Endothelial cell of umbilical vein (primary cell): ENCODE measurements at regions not wholly inside any gene's neighbourhood (a gene's known extent, or its start where the extent isn't known, plus 50 kb on each side); places are given as distances from the start of the nearest gene placed in this dataset.

ENCODE experiments used
- BruUV-seq: library from RNA; stranded (reverse); fragments of 400-500 nt; replicated peaks from 2 replicates; lab custom pipeline; 2021; lab: Mats Ljungman, UMichigan
- CTCF ChIA-PET: fragments of 300-600, 350-600 bp; sonication (Branson Sonifier 250); formaldehyde crosslinking; loops from one replicate; lab custom pipeline; 2021; ENCODE audit warnings: antibody characterized with exemption, inconsistent platforms; lab: Charles Lee
- POLR2A ChIA-PET: fragments of 300-600, 350-600 bp; sonication (Branson Sonifier 250); formaldehyde crosslinking; loops from one replicate; lab custom pipeline; 2021; ENCODE audit warnings: antibody characterized with exemption, inconsistent platforms; lab: Charles Lee
- DNase-seq: peaks from one replicate; pipeline ENCODE4 v3.0.0-alpha.2; 2011; ENCODE audit warnings: low read depth, low spot score
- FAIRE-seq: peaks from 2 replicates; lab custom pipeline; 2011; peaks lifted over from hg19 to GRCh38; lab: Jason Lieb, UNC
- H2AFZ ChIP-seq: 2 replicates; pipeline ENCODE4 v1.6.0; 2012; ENCODE audit warnings: low read depth, low read length, control low read depth, inconsistent platforms
- H3K27ac ChIP-seq: 2 replicates; pipeline ENCODE4 v1.5.1; 2011; ENCODE audit warnings: low read depth, mild to moderate bottlenecking, control low read depth, low read length, moderate library complexity; ENCODE audit not compliant: insufficient read depth
- H3K27me3 ChIP-seq, 2 experiments: 2 replicates each; pipeline versions ENCODE4 v1.6.0 to v1.6.1; 2011; ENCODE audit warnings: low read length in 2 of 2, mixed read lengths in 1 of 2; ENCODE audit not compliant: control insufficient read depth in 2 of 2, insufficient read depth in 2 of 2
- H3K36me3 ChIP-seq, 2 experiments: 2 replicates in 1 of 2; 3 replicates in 1 of 2; pipeline ENCODE4 v1.5.1; 2011; ENCODE audit warnings: low read length in 2 of 2, mild to moderate bottlenecking in 1 of 2, moderate library complexity in 1 of 2; ENCODE audit not compliant: control insufficient read depth in 2 of 2, insufficient read depth in 2 of 2; ENCODE audit errors: extremely low read depth in 1 of 2
- H3K4me1 ChIP-seq: 3 replicates; pipeline ENCODE4 v1.5.1; 2011; ENCODE audit warnings: mild to moderate bottlenecking, low read length; ENCODE audit not compliant: control insufficient read depth, insufficient read depth; ENCODE audit errors: extremely low read depth
- H3K4me2 ChIP-seq: 2 replicates; pipeline ENCODE4 v1.6.1; 2011; ENCODE audit warnings: low read length, control low read depth, mixed read lengths; ENCODE audit not compliant: insufficient read depth
- H3K4me3 ChIP-seq, 3 experiments: fragments of 200-600 bp in 1 of 3; sonication (generic), shearing (Covaris generic) in 1 of 3; replicated peaks in 1 of 3; 2 replicates each; pipeline ENCODE4 v1.5.1; 2011 to 2016; ENCODE audit warnings: control low read depth in 3 of 3, low read length in 3 of 3, mild to moderate bottlenecking in 2 of 3, inconsistent platforms in 1 of 3, low read depth in 1 of 3, moderate library complexity in 1 of 3; ENCODE audit not compliant: insufficient read depth in 1 of 3
- H3K79me2 ChIP-seq: 2 replicates; pipeline ENCODE4 v1.6.0; 2012; ENCODE audit warnings: low read length, inconsistent platforms; ENCODE audit not compliant: control insufficient read depth, insufficient read depth
- H3K9ac ChIP-seq: replicated peaks from 2 replicates; pipeline ENCODE3; 2011; ENCODE audit warnings: low read length, control low read depth; ENCODE audit not compliant: insufficient read depth; ENCODE audit errors: extremely low read depth
- H3K9me1 ChIP-seq: replicated peaks from 3 replicates; pipeline ENCODE4 v1.6.0; 2011; ENCODE audit warnings: mild to moderate bottlenecking, low read length; ENCODE audit not compliant: control insufficient read depth, insufficient read depth; ENCODE audit errors: extremely low read depth
- H3K9me3 ChIP-seq: replicated peaks from 2 replicates; pipeline ENCODE4 v1.5.1; 2012; ENCODE audit warnings: low read length, inconsistent platforms; ENCODE audit not compliant: control insufficient read depth, insufficient read depth
- H4K20me1 ChIP-seq: replicated peaks from 2 replicates; pipeline ENCODE3; 2011; ENCODE audit warnings: mild to moderate bottlenecking, low read length; ENCODE audit not compliant: control insufficient read depth, insufficient read depth; ENCODE audit errors: extremely low read depth
- EZH2 ChIP-seq: IDR thresholded peaks from 2 replicates; pipeline ENCODE4 v1.6.1; 2012; ENCODE audit warnings: borderline replicate concordance, low read depth, mild to moderate bottlenecking, moderate library complexity, low read length, inconsistent platforms; ENCODE audit not compliant: severe bottlenecking
- FOS ChIP-seq: IDR thresholded peaks from 2 replicates; pipeline ENCODE4 v1.6.1; 2011; ENCODE audit warnings: mild to moderate bottlenecking, low read length, moderate library complexity, borderline replicate concordance; ENCODE audit not compliant: insufficient read depth
- GATA2 ChIP-seq: IDR thresholded peaks from 2 replicates; pipeline ENCODE4 v1.7.0; 2011; ENCODE audit warnings: low read depth, mild to moderate bottlenecking, moderate library complexity, mixed read lengths, low read length; ENCODE audit not compliant: insufficient read length, insufficient read depth
- JUN ChIP-seq: IDR thresholded peaks from 2 replicates; pipeline ENCODE4 v1.6.1; 2011; ENCODE audit warnings: borderline replicate concordance, low read depth; ENCODE audit not compliant: insufficient read length, insufficient read depth
- MAX ChIP-seq: IDR thresholded peaks from 2 replicates; pipeline ENCODE4 v1.6.1; 2011; ENCODE audit not compliant: insufficient read depth, insufficient read length
- MYC ChIP-seq: IDR thresholded peaks from one replicate; pipeline ENCODE4 v1.6.1; 2011; ENCODE audit warnings: mild to moderate bottlenecking, low read depth, low read length
- POLR2A ChIP-seq: IDR thresholded peaks from 2 replicates; pipeline ENCODE4 v1.6.1; 2012; ENCODE audit warnings: low read depth, mild to moderate bottlenecking, control low read depth, low read length
- POLR2AphosphoS5 ChIP-seq: IDR thresholded peaks from 2 replicates; pipeline ENCODE4 v1.6.1; 2012; ENCODE audit warnings: low read depth, mild to moderate bottlenecking, control low read depth, low read length, moderate library complexity; ENCODE audit not compliant: insufficient read depth
- dilution Hi-C: fragments of 300-500 bp; cut with MboI; formaldehyde crosslinking; loops from one replicate; pipeline ENCODE4 v1.15.0; 2019; ENCODE audit warnings: low sequenced_read_pairs; ENCODE audit not compliant: extremely low pct_ligation_motif_present
- intact Hi-C: fragments of 100-400 bp; cut with micrococcal nuclease; formaldehyde crosslinking; loops from one replicate; pipeline ENCODE4 v1.10.0; 2022
- TF ChIP-seq, protein P1 (sequence below), 2 donors: IDR thresholded peaks; 1 replicate in 1 of 2; 2 replicates in 1 of 2; pipeline ENCODE4 v1.5.1; 2011; ENCODE audit warnings: low read length in 2 of 2, mild to moderate bottlenecking in 2 of 2, moderate library complexity in 2 of 2, control low read depth in 1 of 2, inconsistent platforms in 1 of 2, low read depth in 1 of 2; ENCODE audit not compliant: insufficient read depth in 1 of 2; ENCODE audit errors: extremely low read depth in 1 of 2

- intact Hi-C loops: no loop called here
- CTCF ChIA-PET: no interaction called here
- dilution Hi-C loops: no loop called here
- FAIRE-seq (no peak), DNase-seq (no peak)
- no peak overlapping the region for H3K4me2 ChIP-seq
- no peak overlapping the region for H3K27ac ChIP-seq
- no peak overlapping the region for H2AFZ ChIP-seq
- H3K79me2 ChIP-seq: no peaks in the 10 kb centered on the region
- no peaks in the 10 kb centered on the region for H3K27me3 ChIP-seq
- POLR2A ChIA-PET: no interaction called here
- H3K9me1 ChIP-seq: no peaks in the 10 kb centered on the region
- no TSS peak for BruUV-seq
- H3K9ac ChIP-seq: no peak overlapping the region
- no peaks in the 10 kb centered on the region for H3K4me1 ChIP-seq
- no peaks in the 10 kb centered on the region for H3K36me3 ChIP-seq
- H4K20me1 ChIP-seq: no peaks in the 10 kb centered on the region
- TF ChIP-seq GATA2 (no peak), MYC (no peak), POLR2AphosphoS5 (no peak), MAX (no peak), POLR2A (no peak), EZH2 (no peak), JUN (no peak), FOS (no peak)
- TF ChIP-seq, protein P1, sequence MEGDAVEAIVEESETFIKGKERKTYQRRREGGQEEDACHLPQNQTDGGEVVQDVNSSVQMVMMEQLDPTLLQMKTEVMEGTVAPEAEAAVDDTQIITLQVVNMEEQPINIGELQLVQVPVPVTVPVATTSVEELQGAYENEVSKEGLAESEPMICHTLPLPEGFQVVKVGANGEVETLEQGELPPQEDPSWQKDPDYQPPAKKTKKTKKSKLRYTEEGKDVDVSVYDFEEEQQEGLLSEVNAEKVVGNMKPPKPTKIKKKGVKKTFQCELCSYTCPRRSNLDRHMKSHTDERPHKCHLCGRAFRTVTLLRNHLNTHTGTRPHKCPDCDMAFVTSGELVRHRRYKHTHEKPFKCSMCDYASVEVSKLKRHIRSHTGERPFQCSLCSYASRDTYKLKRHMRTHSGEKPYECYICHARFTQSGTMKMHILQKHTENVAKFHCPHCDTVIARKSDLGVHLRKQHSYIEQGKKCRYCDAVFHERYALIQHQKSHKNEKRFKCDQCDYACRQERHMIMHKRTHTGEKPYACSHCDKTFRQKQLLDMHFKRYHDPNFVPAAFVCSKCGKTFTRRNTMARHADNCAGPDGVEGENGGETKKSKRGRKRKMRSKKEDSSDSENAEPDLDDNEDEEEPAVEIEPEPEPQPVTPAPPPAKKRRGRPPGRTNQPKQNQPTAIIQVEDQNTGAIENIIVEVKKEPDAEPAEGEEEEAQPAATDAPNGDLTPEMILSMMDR (IDR thresholded peaks at IDR 0.05; ENCODE audit: extremely low read depth in 1 of 2, insufficient read depth in 1 of 2, low read depth in 1 of 2, low read length in 2 of 2): no peak
- H3K4me3 ChIP-seq: no peak overlapping the region
- no peaks in the 10 kb centered on the region for H3K9me3 ChIP-seq
These were observed 1156.9 kb upstream of the MAP3K7 start for GRCh38 chr6:91743756-91744155.
